ENCODE measurements at regions not wholly inside any gene's neighbourhood (a gene's known extent, or its start where the extent isn't known, plus 50 kb on each side); places are given as distances from the start of the nearest gene placed in this dataset.
"Not testable (repeated sequence)": the region's sequence is repeated elsewhere in the genome, so short reads cannot be mapped to it uniquely, and the experiment has no call there.

GRCh38 chr10:78236416-78237015 lies 202.9 kb downstream of the RPS24 start:
- BruUV-seq (replicated peaks) = no TSS peak
- ChIA-PET POLR2A (ENCODE audit: unreplicated experiment) (interaction anchor here (0.7 kb wide), 1 partner anchor 19 kb away, joined by 3 read pairs; no protein-coding TSS in a partner anchor), CTCF (interaction anchor here (0.6 kb wide), 1 partner anchor 77 kb away, joined by 5 read pairs; no protein-coding TSS in a partner anchor)
- Histone ChIP-seq H3K79me2 (ENCODE audit: low read length) (no peaks in the 10 kb centered on the region), H3F3A (ENCODE audit: low read length, unreplicated experiment) (no peaks in the 10 kb centered on the region), H4K20me1 (ENCODE audit: low read length) (no peaks in the 10 kb centered on the region), H3K27me3 (ENCODE audit: low read length) (peaks cover 33% of the 10 kb centered on the region), H2AFZ (ENCODE audit: low read length) (no peak overlapping the region), H3K4me2 (ENCODE audit: low read length) (no peak overlapping the region), H3K36me3 (ENCODE audit: low read depth, low read length) (no peaks in the 10 kb centered on the region), H3K9me3 (ENCODE audit: low read length) (0 out of 2 replicates have a peak, but pooled peaks cover 1% of the 10 kb centered on the region), H3K4me3 (ENCODE audit: low read length) (no peak overlapping the region), H3K9me2 (replicated peaks; ENCODE audit: low read length) (no peaks in the 10 kb centered on the region), H3K27ac (ENCODE audit: low read length) (no peak overlapping the region), H3K9ac (ENCODE audit: low read length) (no peak overlapping the region), H3K4me1 (ENCODE audit: insufficient read depth, low read length) (no peaks in the 10 kb centered on the region)
- no peak for ATAC-seq
- intact Hi-C loops (cut with micrococcal nuclease) = no loop called here
- DNase-seq = no peak
- TF ChIP-seq CTCF (conservative IDR thresholded peaks at IDR 0.05; ENCODE audit: low read depth, low read length) = no peak
- TF ChIP-seq EZH2phosphoT487 (IDR thresholded peaks at IDR 0.05; ENCODE audit: borderline replicate concordance, low read length) = no peak
- TF ChIP-seq EZH2 (IDR thresholded peaks at IDR 0.05; ENCODE audit: low read length, unreplicated experiment) = no peak

- H2AFZ ChIP-seq (ENCODE audit: low read length); H3K79me2 ChIP-seq (ENCODE audit: low read length); H3F3A ChIP-seq (ENCODE audit: low read length, unreplicated experiment); H3K9ac ChIP-seq (ENCODE audit: low read length); H3K4me2 ChIP-seq (ENCODE audit: low read length); H3K9me3 ChIP-seq (ENCODE audit: low read length); H3K4me1 ChIP-seq (ENCODE audit: insufficient read depth, low read length); H4K20me1 ChIP-seq (ENCODE audit: low read length); H3K4me3 ChIP-seq (ENCODE audit: low read length); H3K36me3 ChIP-seq (ENCODE audit: low read depth, low read length); H3K9me2 ChIP-seq (replicated peaks; ENCODE audit: low read length); BruUV-seq (replicated peaks); H3K27ac ChIP-seq (ENCODE audit: low read length); ATAC-seq; intact Hi-C loops (cut with micrococcal nuclease); DNase-seq; CTCF ChIA-PET; POLR2A ChIA-PET (ENCODE audit: unreplicated experiment): not testable (repeated sequence)
- peaks cover 32% of the 10 kb centered on the region; the same call in 1 of the 2 replicates for H3K27me3 ChIP-seq (ENCODE audit: low read length)
Observed at GRCh38 chr10:78237951-78238350, 204.3 kb downstream of the RPS24 start.

- TF ChIP-seq CTCF (conservative IDR thresholded peaks at IDR 0.05; ENCODE audit: low read depth, low read length) (no peak), EZH2 (IDR thresholded peaks at IDR 0.05; ENCODE audit: low read length, unreplicated experiment) (no peak), EZH2phosphoT487 (IDR thresholded peaks at IDR 0.05; ENCODE audit: borderline replicate concordance, low read length) (no peak)
- H3K4me3 ChIP-seq (ENCODE audit: low read length) = no peak overlapping the region
- no peak for ATAC-seq
- peaks cover 4% of the 10 kb centered on the region; the same call in 1 of the 2 replicates for H3K9me3 ChIP-seq (ENCODE audit: low read length)
- no TSS peak for BruUV-seq (replicated peaks)
- H3K27me3 ChIP-seq (ENCODE audit: low read length) = no peaks in the 10 kb centered on the region
- no peaks in the 10 kb centered on the region for H3F3A ChIP-seq (ENCODE audit: low read length, unreplicated experiment)
- H3K9me2 ChIP-seq (replicated peaks; ENCODE audit: low read length) = no peaks in the 10 kb centered on the region
- no peak overlapping the region for H2AFZ ChIP-seq (ENCODE audit: low read length)
- ChIA-PET POLR2A (ENCODE audit: unreplicated experiment) (no interaction called here), CTCF (interaction anchor here (0.6 kb wide), 1 partner anchor 9 kb away, joined by 11 read pairs; no protein-coding TSS in a partner anchor)
- intact Hi-C loops (cut with micrococcal nuclease) = no loop called here
- no peak overlapping the region for H3K27ac ChIP-seq (ENCODE audit: low read length)
- H3K9ac ChIP-seq (ENCODE audit: low read length) = no peak overlapping the region
- no peaks in the 10 kb centered on the region for H4K20me1 ChIP-seq (ENCODE audit: low read length)
- H3K79me2 ChIP-seq (ENCODE audit: low read length) = no peaks in the 10 kb centered on the region
- H3K36me3 ChIP-seq (ENCODE audit: low read depth, low read length) = no peaks in the 10 kb centered on the region
- no peak for DNase-seq
- no peaks in the 10 kb centered on the region for H3K4me1 ChIP-seq (ENCODE audit: insufficient read depth, low read length)
- H3K4me2 ChIP-seq (ENCODE audit: low read length) = no peak overlapping the region
Observed at GRCh38 chr10:78247266-78247665, 213.6 kb downstream of the RPS24 start.

All from PC-3 (cell line).